Keratinocyte (primary cell): ENCODE measurements at regions not wholly inside any gene's neighbourhood (a gene's known extent, or its start where the extent isn't known, plus 50 kb on each side); places are given as distances from the start of the nearest gene placed in this dataset.

Experiments
- DNase-seq: peaks from one replicate; pipeline ENCODE4 v3.0.0-alpha.2; 2011; ENCODE audit warnings: low read depth, missing footprints, low spot score
- FAIRE-seq: peaks from 2 replicates; lab custom pipeline; 2011; peaks lifted over from hg19 to GRCh38; lab: Jason Lieb, UNC
- H2AFZ ChIP-seq: 2 replicates; pipeline ENCODE4 v1.6.0; 2012; ENCODE audit warnings: low read length, control low read depth, inconsistent platforms; ENCODE audit not compliant: control insufficient read depth
- H3K27ac ChIP-seq: 2 replicates; pipeline ENCODE4 v1.5.1; 2011; ENCODE audit warnings: low read length; ENCODE audit not compliant: control insufficient read depth, insufficient read depth
- H3K27me3 ChIP-seq: 3 replicates; pipeline ENCODE4 v1.6.0; 2011; ENCODE audit warnings: low read length; ENCODE audit not compliant: control insufficient read depth, insufficient read depth; ENCODE audit errors: extremely low read depth
- H3K36me3 ChIP-seq, 2 experiments: 2 replicates in 1 of 2; 3 replicates in 1 of 2; pipeline ENCODE4 v1.5.1; 2011; ENCODE audit warnings: low read length in 2 of 2, mild to moderate bottlenecking in 1 of 2; ENCODE audit not compliant: control insufficient read depth in 2 of 2, insufficient read depth in 2 of 2; ENCODE audit errors: extremely low read depth in 1 of 2
- H3K4me1 ChIP-seq: 3 replicates; pipeline ENCODE4 v1.5.1; 2011; ENCODE audit warnings: low read length; ENCODE audit not compliant: control insufficient read depth, insufficient read depth; ENCODE audit errors: extremely low read depth
- H3K4me2 ChIP-seq: 3 replicates; pipeline ENCODE4 v1.6.0; 2011; ENCODE audit warnings: low read depth, low read length; ENCODE audit not compliant: control insufficient read depth, insufficient read depth; ENCODE audit errors: extremely low read depth
- H3K4me3 ChIP-seq, 3 experiments: fragments of 200-600 bp in 1 of 3; sonication (generic) in 1 of 3; 2 replicates in 2 of 3; 3 replicates in 1 of 3; pipeline ENCODE4 v1.5.1; 2011 to 2016; ENCODE audit warnings: low read length in 3 of 3, mild to moderate bottlenecking in 3 of 3, control low read depth in 2 of 3, inconsistent platforms in 1 of 3, low read depth in 1 of 3, mixed read lengths in 1 of 3, mixed run types in 1 of 3, moderate library complexity in 1 of 3; ENCODE audit not compliant: control insufficient read depth in 2 of 3, insufficient read depth in 2 of 3; ENCODE audit errors: extremely low read depth in 1 of 3
- H3K79me2 ChIP-seq: 2 replicates; pipeline ENCODE4 v1.6.0; 2012; ENCODE audit warnings: low read length; ENCODE audit not compliant: control insufficient read depth, insufficient read depth
- H3K9ac ChIP-seq: 3 replicates; pipeline ENCODE4 v1.6.0; 2011; ENCODE audit warnings: low read length; ENCODE audit not compliant: control insufficient read depth, insufficient read depth; ENCODE audit errors: extremely low read depth
- H3K9me1 ChIP-seq: 3 replicates; pipeline ENCODE4 v1.6.0; 2011; ENCODE audit warnings: low read length; ENCODE audit not compliant: control insufficient read depth, insufficient read depth; ENCODE audit errors: extremely low read depth
- H3K9me3 ChIP-seq: 2 replicates; pipeline ENCODE4 v1.5.1; 2012; ENCODE audit warnings: low read depth, low read length; ENCODE audit not compliant: control insufficient read depth
- H4K20me1 ChIP-seq: 3 replicates; pipeline ENCODE4 v1.6.0; 2011; ENCODE audit warnings: low read length; ENCODE audit not compliant: control insufficient read depth, insufficient read depth; ENCODE audit errors: extremely low read depth
- CTCF ChIP-seq, 3 experiments: IDR thresholded peaks in 1 of 3; conservative IDR thresholded peaks in 1 of 3; optimal IDR thresholded peaks in 1 of 3; 2 replicates in 2 of 3; 3 replicates in 1 of 3; pipeline versions ENCODE3 to v1.5.1; 2011; ENCODE audit warnings: low read length in 3 of 3, mild to moderate bottlenecking in 3 of 3, moderate library complexity in 2 of 3, control low read depth in 1 of 3, inconsistent platforms in 1 of 3; ENCODE audit not compliant: insufficient read depth in 2 of 3; ENCODE audit errors: extremely low read depth in 1 of 3
- EZH2 ChIP-seq: IDR thresholded peaks from one replicate; pipeline ENCODE4 v1.6.1; 2012; ENCODE audit warnings: inconsistent platforms, mild to moderate bottlenecking, low read length, moderate library complexity
- dilution Hi-C: fragments of 300-500 bp; cut with MboI; formaldehyde crosslinking; loops from one replicate; pipeline ENCODE4 v1.7.0; 2020; ENCODE audit warnings: low sequenced_read_pairs; ENCODE audit not compliant: extremely low pct_ligation_motif_present

- H3K4me1 ChIP-seq = no peaks in the 10 kb centered on the region
- H3K36me3 ChIP-seq = no peaks in the 10 kb centered on the region
- no peaks in the 10 kb centered on the region for H3K79me2 ChIP-seq
- FAIRE-seq = no peak
- no peaks in the 10 kb centered on the region for H4K20me1 ChIP-seq
- H3K4me2 ChIP-seq = no peak overlapping the region
- no peaks in the 10 kb centered on the region for H3K9me3 ChIP-seq
- no peak for TF ChIP-seq EZH2
- no peak for TF ChIP-seq CTCF (optimal IDR thresholded peaks at IDR 0.05 in 1 of 3, IDR thresholded peaks at IDR 0.05 in 1 of 3, conservative IDR thresholded peaks at IDR 0.05 in 1 of 3; ENCODE audit: extremely low read depth in 1 of 3, insufficient read depth in 2 of 3, low read length in 3 of 3)
- H3K4me3 ChIP-seq = no peak overlapping the region
- no peak overlapping the region for H2AFZ ChIP-seq
- no peak overlapping the region for H3K27ac ChIP-seq
- H3K9me1 ChIP-seq = no peaks in the 10 kb centered on the region
- DNase-seq = no peak
- no peak overlapping the region for H3K9ac ChIP-seq
- no peaks in the 10 kb centered on the region for H3K27me3 ChIP-seq
- dilution Hi-C loops = no loop called here
Measured at GRCh38 chr2:116935097-116935814, 879.2 kb upstream of the DDX18 start.

- Histone ChIP-seq H3K27ac (no peak overlapping the region), H3K4me1 (no peaks in the 10 kb centered on the region), H4K20me1 (no peaks in the 10 kb centered on the region), H3K4me3 (no peak overlapping the region), H2AFZ (no peak overlapping the region), H3K9ac (no peak overlapping the region), H3K79me2 (no peaks in the 10 kb centered on the region), H3K36me3 (no peaks in the 10 kb centered on the region), H3K4me2 (no peak overlapping the region), H3K9me3 (no peaks in the 10 kb centered on the region), H3K9me1 (no peaks in the 10 kb centered on the region), H3K27me3 (no peaks in the 10 kb centered on the region)
- dilution Hi-C loops = no loop called here
- DNase-seq = no peak
- FAIRE-seq = no peak
- TF ChIP-seq EZH2 = no peak
- TF ChIP-seq CTCF (optimal IDR thresholded peaks at IDR 0.05 in 1 of 3, IDR thresholded peaks at IDR 0.05 in 1 of 3, conservative IDR thresholded peaks at IDR 0.05 in 1 of 3; ENCODE audit: extremely low read depth in 1 of 3, insufficient read depth in 2 of 3, low read length in 3 of 3) = no peak
Measured at GRCh38 chr2:116948258-116948657, 866.2 kb upstream of the DDX18 start.
